ENCODE measurements at regions not wholly inside any gene's neighbourhood (a gene's known extent, or its start where the extent isn't known, plus 50 kb on each side); places are given as distances from the start of the nearest gene placed in this dataset.

GRCh38 chr3:106397006-106397405 lies 528.2 kb upstream of the CBLB start:
- TF ChIP-seq EP300 (IDR thresholded peaks at IDR 0.05), result no peak
- no peak for TF ChIP-seq CTCF (IDR thresholded peaks at IDR 0.05)
- TF ChIP-seq POLR2A (IDR thresholded peaks at IDR 0.05), result no peak
- no peaks in the 10 kb centered on the region for H3K36me3 ChIP-seq
- no peak for DNase-seq (ENCODE audit: low spot score in 2 of 2)
- H3K4me1 ChIP-seq, result no peaks in the 10 kb centered on the region
- H3K4me3 ChIP-seq, result no peak overlapping the region
- 93 to 98% methylated on average over 2 of the region's 2 CpGs for WGBS, 2 donors
- H3K9me3 ChIP-seq, result no peaks in the 10 kb centered on the region
- H3K27ac ChIP-seq, result no peak overlapping the region
- no peaks in the 10 kb centered on the region for H3K27me3 ChIP-seq

- H3K27ac ChIP-seq, result no peak overlapping the region
- TF ChIP-seq POLR2A (IDR thresholded peaks at IDR 0.05) (no peak), EP300 (IDR thresholded peaks at IDR 0.05) (no peak), CTCF (IDR thresholded peaks at IDR 0.05) (no peak)
- WGBS, 2 donors, result 65 to 70% methylated on average over 2 of the region's 2 CpGs
Measured at GRCh38 chr3:106398891-106399600, 530.2 kb upstream of the CBLB start.

GRCh38 chr3:106399761-106400160 lies 530.9 kb upstream of the CBLB start:
- Histone ChIP-seq H3K4me3 (no peak overlapping the region), H3K9me3 (no peaks in the 10 kb centered on the region), H3K27ac (no peak overlapping the region), H3K27me3 (no peaks in the 10 kb centered on the region), H3K4me1 (no peaks in the 10 kb centered on the region), H3K36me3 (no peaks in the 10 kb centered on the region)
- no peak for DNase-seq (ENCODE audit: low spot score in 2 of 2)
- TF ChIP-seq CTCF (IDR thresholded peaks at IDR 0.05) (no peak), POLR2A (IDR thresholded peaks at IDR 0.05) (no peak), EP300 (IDR thresholded peaks at IDR 0.05) (no peak)
- 82 to 85% methylated on average over 4 of the region's 4 CpGs for WGBS, 2 donors

More at GRCh38 chr3:106398891-106399600, 530.2 kb upstream of the CBLB start:
- Histone ChIP-seq H3K36me3 (no peaks in the 10 kb centered on the region), H3K4me1 (no peaks in the 10 kb centered on the region), H3K27me3 (no peaks in the 10 kb centered on the region), H3K9me3 (no peaks in the 10 kb centered on the region), H3K4me3 (no peak overlapping the region)
- no peak for DNase-seq (ENCODE audit: low spot score in 2 of 2)

- H3K9me3 ChIP-seq, result no peaks in the 10 kb centered on the region
- no peaks in the 10 kb centered on the region for H3K4me1 ChIP-seq
- 91 to 94% methylated on average over 3 of the region's 3 CpGs for WGBS, 2 donors
- no peaks in the 10 kb centered on the region for H3K36me3 ChIP-seq
- no peak for TF ChIP-seq CTCF (IDR thresholded peaks at IDR 0.05)
- TF ChIP-seq EP300 (IDR thresholded peaks at IDR 0.05), result no peak
- TF ChIP-seq POLR2A (IDR thresholded peaks at IDR 0.05), result no peak
- H3K27ac ChIP-seq, result no peak overlapping the region
- no peak for DNase-seq (ENCODE audit: low spot score in 2 of 2)
- no peaks in the 10 kb centered on the region for H3K27me3 ChIP-seq
- no peak overlapping the region for H3K4me3 ChIP-seq
Measured at GRCh38 chr3:106401666-106402490, 533.1 kb upstream of the CBLB start.
